Gastroesophageal sphincter (tissue), 3 donors: ENCODE measurements at regions not wholly inside any gene's neighbourhood (a gene's known extent, or its start where the extent isn't known, plus 50 kb on each side); places are given as distances from the start of the nearest gene placed in this dataset.

Experiments used
- CTCF ChIP-seq, 4 experiments: fragments of 200-600 bp in 2 of 4; fragments of 450-650 bp in 2 of 4; sonication (generic) in 1 of 4; IDR thresholded peaks; one replicate each; pipeline ENCODE4 v1.5.1; 2017 to 2019; ENCODE audit warnings: antibody characterized with exemption in 4 of 4, mild to moderate bottlenecking in 2 of 4, moderate library complexity in 2 of 4
- EP300 ChIP-seq: sonication (generic); formaldehyde crosslinking; IDR thresholded peaks from one replicate; pipeline ENCODE4 v1.6.1; 2017; ENCODE audit warnings: antibody characterized with exemption, mild to moderate bottlenecking

GRCh38 chr3:94187697-94188096, 124.8 kb downstream of the NSUN3 start:
- TF ChIP-seq CTCF (IDR thresholded peaks at IDR 0.05) (no peak), EP300 (no peak)
